ENCODE measurements at regions not wholly inside any gene's neighbourhood (a gene's known extent, or its start where the extent isn't known, plus 50 kb on each side); places are given as distances from the start of the nearest gene placed in this dataset.
"Not testable (repeated sequence)": the region's sequence is repeated elsewhere in the genome, so short reads cannot be mapped to it uniquely, and the experiment has no call there.

DNA sequence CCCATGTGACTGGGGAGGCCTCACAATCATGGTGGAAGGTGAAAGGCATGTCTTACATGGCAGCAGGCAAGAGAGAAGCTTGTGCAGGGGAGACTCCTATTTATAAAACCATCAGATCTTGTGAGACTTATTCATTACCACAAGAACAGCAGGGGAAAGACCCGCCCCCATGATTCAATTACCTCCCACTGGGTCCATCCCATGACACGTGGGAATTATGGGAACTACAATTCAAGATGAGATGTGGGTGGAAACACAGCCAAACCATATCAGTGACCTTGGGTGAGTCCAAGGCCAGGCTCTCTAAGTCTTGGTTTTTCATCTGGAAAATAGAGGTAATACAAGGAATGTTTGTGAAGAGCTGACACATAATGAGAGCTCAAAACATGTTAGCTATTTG, 198.8 kb downstream of the HUNK start:
- TF ChIP-seq EZH2 (IDR thresholded peaks at IDR 0.05; ENCODE audit: borderline replicate concordance, insufficient read depth, low read depth, low read length, poor library complexity, severe bottlenecking); CTCF (IDR thresholded peaks at IDR 0.05): not testable (repeated sequence)
